ENCODE measurements at regions not wholly inside any gene's neighbourhood (a gene's known extent, or its start where the extent isn't known, plus 50 kb on each side); places are given as distances from the start of the nearest gene placed in this dataset.

- in situ Hi-C loops (cut with MboI): no loop called here
- H3K27me3 ChIP-seq (replicated peaks in 1 of 2; ENCODE audit: control insufficient read depth in 2 of 2, insufficient read depth in 2 of 2, low read length in 1 of 2): no peaks in the 10 kb centered on the region; a peak in 1 of 4 replicates
- H3K79me2 ChIP-seq (ENCODE audit: control insufficient read depth, insufficient read depth, low read length): no peaks in the 10 kb centered on the region
- WGBS (ENCODE audit: insufficient coverage, insufficient replicate concordance, low lambda C conversion rate, missing lambda C conversion rate): 69% methylated on average over 3 of the region's 3 CpGs
- no peaks in the 10 kb centered on the region for H3K4me1 ChIP-seq (ENCODE audit: control insufficient read depth, insufficient read depth, low read length)
- ATAC-seq: no peak
- TF ChIP-seq NFXL1 (IDR thresholded peaks at IDR 0.05; ENCODE audit: borderline replicate concordance): no peak
- no peak for TF ChIP-seq ZNF274 (IDR thresholded peaks at IDR 0.05; ENCODE audit: insufficient read depth, insufficient read length)
- TF ChIP-seq ETV6 (conservative IDR thresholded peaks at IDR 0.05 in 1 of 2, IDR thresholded peaks at IDR 0.05 in 1 of 2; ENCODE audit: borderline replicate concordance in 1 of 2, low read depth in 1 of 2): no peak
- TF ChIP-seq ZSCAN29 (IDR thresholded peaks at IDR 0.05): no peak
- no peak for TF ChIP-seq NFYA (IDR thresholded peaks at IDR 0.05; ENCODE audit: borderline replicate concordance, low read depth, low read length)
- TF ChIP-seq SMAD5 (IDR thresholded peaks at IDR 0.05; ENCODE audit: low read depth): no peak
- no peak for TF ChIP-seq GATAD2B (conservative IDR thresholded peaks at IDR 0.05; ENCODE audit: low read depth)
- no peak for TF ChIP-seq SUPT20H (IDR thresholded peaks at IDR 0.05; ENCODE audit: borderline replicate concordance, control insufficient read depth, low read depth, low read length)
- no peak for TF ChIP-seq PAX5 (IDR thresholded peaks at IDR 0.05; ENCODE audit: borderline replicate concordance, low read depth, low read length)
- no peak for TF ChIP-seq JUNB (IDR thresholded peaks at IDR 0.05)
- no peak for TF ChIP-seq HCFC1 (IDR thresholded peaks at IDR 0.05; ENCODE audit: low read length)
- no peak for TF ChIP-seq SREBF2 (IDR thresholded peaks at IDR 0.05; ENCODE audit: low read length)
- no peak for TF ChIP-seq CREB1 (IDR thresholded peaks at IDR 0.05; ENCODE audit: low read depth)
- H3K4me3 ChIP-seq: no peak overlapping the region
- no TSS peak for BruUV-seq (replicated peaks)
- H3K36me3 ChIP-seq (ENCODE audit: control insufficient read depth in 2 of 2, insufficient read depth in 2 of 2, low read length in 1 of 2): no peaks in the 10 kb centered on the region
- no peak overlapping the region for H3K27ac ChIP-seq (ENCODE audit: control insufficient read depth, insufficient read depth)
- no peak overlapping the region for H2AFZ ChIP-seq (ENCODE audit: control insufficient read depth, low read depth, low read length)
- no peak for FAIRE-seq
- SMC1A ChIA-PET (ENCODE audit: uncharacterized antibody, unreplicated experiment): no interaction called here
- POLR2A ChIA-PET: no interaction called here
- no peaks in the 10 kb centered on the region for H3K9me3 ChIP-seq (replicated peaks; ENCODE audit: control insufficient read depth, insufficient read depth, low read length)
- H3K4me2 ChIP-seq (ENCODE audit: control insufficient read depth, insufficient read depth): no peak overlapping the region
- CTCF ChIA-PET: interaction anchor here (0.8 to 1.0 kb wide), 2 partner anchors 144 to 147 kb away, joined by 3 read pairs; no protein-coding TSS in a partner anchor
- RAD21 ChIA-PET (ENCODE audit: unreplicated experiment): interaction anchor here (1.3 kb wide), 1 partner anchor 135 kb away, joined by 3 read pairs; no protein-coding TSS in a partner anchor
- no peaks in the 10 kb centered on the region for H4K20me1 ChIP-seq (ENCODE audit: control insufficient read depth, insufficient read depth)
- no peak overlapping the region for H3K9ac ChIP-seq (ENCODE audit: control insufficient read depth, insufficient read depth, low read length)
- intact Hi-C loops (cut with micrococcal nuclease; ENCODE audit: unreplicated experiment): loop anchor here (2.0 kb wide), 1 partner anchor 133 kb away; no protein-coding TSS in a partner anchor
- DNase-seq (ENCODE audit: low read depth, low spot score): no peak
Observed at GRCh38 chr14:52129721-52130120, 60.9 kb upstream of the NID2 start.
